HG02610 (cell line): ENCODE measurements at regions not wholly inside any gene's neighbourhood (a gene's known extent, or its start where the extent isn't known, plus 50 kb on each side); places are given as distances from the start of the nearest gene placed in this dataset.

Source experiments
- ATAC-seq: cut with Tn5 transposase; IDR thresholded peaks from one replicate; pipeline ENCODE4 v1.9.1; 2021; ENCODE audit warnings: mild to moderate bottlenecking, moderate library complexity; ENCODE audit not compliant: unreplicated experiment

- ATAC-seq: no peak
Measured at GRCh38 chr3:164604687-164605086, 473.6 kb downstream of the SI start.

GRCh38 chr3:164577667-164578210 is 500.6 kb downstream of the SI start:
- no peak for ATAC-seq

- ATAC-seq: no peak
Measured at GRCh38 chr3:164572436-164572835, 505.9 kb downstream of the SI start.

- ATAC-seq: no peak
Measured at GRCh38 chr3:164550857-164551256, 527.4 kb downstream of the SI start.

- no peak for ATAC-seq
Measured at GRCh38 chr3:164539215-164539614, 539.1 kb downstream of the SI start.

- ATAC-seq: no peak
Measured at GRCh38 chr3:164537485-164537884, 540.8 kb downstream of the SI start.

- no peak for ATAC-seq
Measured at GRCh38 chr3:164533275-164533674, 545.0 kb downstream of the SI start.

- peak; percentile 42 for ATAC-seq
Measured at GRCh38 chr3:164526250-164526649, 552.0 kb downstream of the SI start.

- no peak for ATAC-seq
Measured at GRCh38 chr3:164524201-164524600, 554.1 kb downstream of the SI start.

GRCh38 chr3:164522073-164522763 is 556.1 kb downstream of the SI start:
- no peak for ATAC-seq

- ATAC-seq: no peak
Measured at GRCh38 chr3:164521644-164522043, 556.7 kb downstream of the SI start.

- ATAC-seq: no peak
Measured at GRCh38 chr3:164521139-164521538, 557.2 kb downstream of the SI start.

- ATAC-seq: no peak
Measured at GRCh38 chr3:164515256-164515655, 563.0 kb downstream of the SI start.

GRCh38 chr3:164514576-164514975 is 563.7 kb downstream of the SI start:
- ATAC-seq: no peak

GRCh38 chr3:164507886-164508285 is 570.4 kb downstream of the SI start:
- no peak for ATAC-seq

- ATAC-seq: no peak
Measured at GRCh38 chr3:164498917-164499316, 579.4 kb downstream of the SI start.

- ATAC-seq: no peak
Measured at GRCh38 chr3:164488893-164489292, 589.4 kb downstream of the SI start.

GRCh38 chr3:164486150-164486549 is 592.1 kb downstream of the SI start:
- ATAC-seq: no peak

- no peak for ATAC-seq
Measured at GRCh38 chr3:164479978-164480377, 598.3 kb downstream of the SI start.

- no peak for ATAC-seq
Measured at GRCh38 chr3:164479406-164479805, 598.9 kb downstream of the SI start.

GRCh38 chr3:164478323-164478722 is 600.0 kb downstream of the SI start:
- ATAC-seq: no peak

GRCh38 chr3:164477403-164477802 is 600.9 kb downstream of the SI start:
- ATAC-seq: no peak

- no peak for ATAC-seq
Measured at GRCh38 chr3:164476631-164477030, 601.7 kb downstream of the SI start.
